GM18498 (cell line): ENCODE measurements at regions not wholly inside any gene's neighbourhood (a gene's known extent, or its start where the extent isn't known, plus 50 kb on each side); places are given as distances from the start of the nearest gene placed in this dataset.
"Not testable (repeated sequence)": the region's sequence is repeated elsewhere in the genome, so short reads cannot be mapped to it uniquely, and the experiment has no call there.

Experiments
- ATAC-seq: cut with Tn5 transposase; IDR thresholded peaks from one replicate; pipeline ENCODE4 v1.9.1; 2021; ENCODE audit warnings: mild to moderate bottlenecking, moderate library complexity; ENCODE audit not compliant: unreplicated experiment

DNA sequence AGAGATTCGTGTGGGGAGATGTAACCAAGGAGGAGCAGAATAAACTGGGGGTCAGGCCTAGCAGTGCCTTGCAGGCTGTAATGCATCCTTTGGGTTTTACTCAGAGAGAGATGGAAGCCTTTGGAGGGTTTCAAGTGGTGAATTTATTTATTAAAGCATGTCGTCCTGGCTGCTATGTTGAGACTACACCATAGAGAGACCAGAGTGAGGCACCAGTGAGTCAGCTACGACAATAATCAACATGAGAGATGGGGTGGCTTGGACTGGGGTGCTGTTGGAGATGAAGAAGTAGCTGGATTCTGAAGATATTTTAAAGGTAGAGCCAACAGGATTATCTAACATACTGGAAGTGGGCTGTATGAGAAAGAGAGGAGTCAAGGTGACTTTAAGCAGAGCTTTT, 335.3 kb upstream of the ARHGEF26 start:
- no peak for ATAC-seq

GRCh38 chr3:153789380-153789779, 331.8 kb upstream of the ARHGEF26 start:
- no peak for ATAC-seq

DNA sequence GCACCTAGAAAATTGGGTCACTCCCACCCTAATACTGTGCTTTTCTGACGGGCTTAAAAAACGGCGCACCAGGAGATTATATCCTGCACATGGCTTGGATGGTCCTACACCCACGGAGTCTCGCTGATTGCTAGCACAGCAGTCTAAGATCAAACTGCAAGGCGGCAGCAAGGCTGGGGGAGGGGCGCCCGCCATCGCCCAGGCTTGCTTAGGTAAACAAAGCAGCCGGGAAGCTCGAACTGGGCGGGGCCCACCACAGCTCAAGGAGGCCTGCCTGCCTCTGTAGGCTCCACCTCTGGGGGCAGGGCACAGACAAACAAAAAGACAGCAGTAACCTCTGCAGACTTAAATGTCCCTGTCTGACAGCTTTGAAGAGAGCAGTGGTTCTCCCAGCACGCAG, 324.1 kb upstream of the ARHGEF26 start:
- ATAC-seq: not testable (repeated sequence)

- no peak for ATAC-seq
Observed at GRCh38 chr3:153809097-153809496, 312.1 kb upstream of the ARHGEF26 start.

DNA sequence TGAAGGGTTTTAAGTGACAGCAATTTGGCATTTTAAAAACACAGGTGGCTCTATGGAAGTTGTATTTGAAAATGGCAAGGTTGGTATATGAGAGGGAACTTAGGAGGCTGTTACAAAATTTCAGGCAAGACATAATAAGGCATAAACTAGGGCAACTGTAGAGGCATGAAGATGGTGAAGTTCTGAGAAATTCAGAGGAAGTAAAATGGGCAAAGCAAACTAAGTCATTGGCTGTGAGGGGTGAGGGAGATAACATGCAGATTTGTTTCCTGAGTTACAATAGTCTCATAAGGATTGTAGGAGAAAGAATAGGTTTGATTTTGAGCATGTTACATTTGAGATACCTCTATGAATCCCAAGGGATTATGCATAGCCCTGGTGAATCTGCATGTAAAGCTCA, 302.9 kb upstream of the ARHGEF26 start:
- ATAC-seq: no peak

DNA sequence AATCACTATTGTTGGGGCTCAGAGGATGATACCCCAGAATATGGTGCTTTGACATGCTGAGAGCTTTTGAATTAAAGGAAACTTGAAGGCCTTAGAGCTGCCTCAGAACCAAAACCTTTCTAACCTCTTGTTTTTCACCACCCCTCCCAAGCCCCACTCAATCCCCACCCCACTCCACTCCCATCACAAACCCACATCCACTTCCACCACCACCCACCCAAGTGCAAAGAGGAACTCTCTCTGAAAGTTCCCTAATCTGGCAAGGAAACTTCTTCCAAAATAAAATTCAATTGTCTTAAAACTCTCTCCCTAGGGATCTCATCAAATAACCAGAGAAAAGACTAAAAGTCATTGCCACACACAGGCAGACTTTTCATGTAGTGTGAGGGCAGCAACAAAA, 301.2 kb upstream of the ARHGEF26 start:
- ATAC-seq: no peak

GRCh38 chr3:153828346-153828745, 292.8 kb upstream of the ARHGEF26 start:
- ATAC-seq: not testable (repeated sequence)

DNA sequence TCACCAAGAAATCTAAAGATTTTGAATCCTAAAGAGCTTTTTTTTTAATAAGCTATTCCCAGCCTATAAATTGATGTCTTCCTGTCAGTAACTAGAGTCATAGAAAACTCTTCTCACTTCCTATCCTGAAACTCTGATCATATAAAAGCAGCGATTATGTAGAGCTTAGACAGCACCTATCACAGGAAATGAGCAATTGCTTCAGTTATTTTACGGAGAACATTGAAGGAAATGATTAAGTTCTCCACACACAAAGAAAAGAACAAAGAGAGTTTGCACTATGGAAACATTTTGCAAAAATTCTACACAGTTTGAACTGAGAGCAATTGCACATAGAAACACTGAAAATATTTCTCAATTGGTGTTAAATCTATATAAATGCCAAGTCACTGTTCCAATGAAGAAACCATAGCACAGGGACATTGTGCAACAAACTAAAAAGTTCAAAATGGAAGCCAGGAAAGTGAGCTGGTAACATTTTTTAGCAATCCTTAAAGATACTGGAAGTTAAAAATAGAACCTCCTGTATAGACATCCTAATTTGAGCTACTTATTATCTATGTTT, 291.5 kb upstream of the ARHGEF26 start:
- no peak for ATAC-seq

GRCh38 chr3:153830552-153830951, 290.6 kb upstream of the ARHGEF26 start:
- ATAC-seq: no peak

GRCh38 chr3:153835540-153835939, 285.6 kb upstream of the ARHGEF26 start:
- no peak for ATAC-seq

- ATAC-seq: no peak
Observed at GRCh38 chr3:153840487-153840886, 280.7 kb upstream of the ARHGEF26 start.

DNA sequence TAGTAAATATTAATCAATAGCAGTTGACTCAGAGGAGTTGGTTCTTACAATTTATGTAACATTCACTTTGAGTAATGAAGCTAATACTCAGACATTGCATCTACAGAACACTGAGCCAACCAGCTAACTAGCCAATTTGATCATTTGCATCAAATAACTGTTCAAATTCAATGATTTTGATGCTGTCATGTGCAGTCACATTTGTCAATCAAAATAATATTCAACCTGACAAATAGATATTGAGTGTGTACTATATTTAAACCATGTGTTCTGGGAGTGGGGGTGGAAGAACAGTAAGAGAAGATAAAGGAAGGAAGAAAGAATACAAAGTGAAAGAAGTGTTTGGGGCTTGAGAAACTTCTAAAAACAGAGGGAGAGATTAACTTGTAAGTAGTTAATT, 277.2 kb upstream of the ARHGEF26 start:
- ATAC-seq: no peak

DNA sequence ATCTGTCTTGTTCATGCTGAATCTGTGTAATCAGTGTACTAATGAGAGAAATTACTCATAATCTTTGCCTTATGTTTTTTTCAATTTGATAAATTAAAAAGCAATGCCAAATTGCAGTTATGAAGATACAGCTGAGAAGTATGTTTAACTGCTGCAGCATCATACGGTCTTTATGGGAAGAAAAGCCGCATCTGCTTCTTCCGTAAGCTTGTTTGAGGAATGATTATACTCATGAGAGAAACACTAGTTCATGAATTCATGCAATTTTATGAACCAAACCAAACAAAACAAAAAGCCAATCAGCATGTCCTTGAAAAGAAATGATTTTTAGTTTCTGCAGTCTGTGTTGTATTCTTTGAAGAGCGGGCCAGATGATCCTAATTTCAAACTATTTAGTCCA, 275.9 kb upstream of the ARHGEF26 start:
- no peak for ATAC-seq

GRCh38 chr3:153848702-153849101, 272.5 kb upstream of the ARHGEF26 start:
- ATAC-seq: no peak

GRCh38 chr3:153852355-153852754, 268.8 kb upstream of the ARHGEF26 start:
- no peak for ATAC-seq

- ATAC-seq: no peak
Observed at GRCh38 chr3:153853163-153853562, 268.0 kb upstream of the ARHGEF26 start.

DNA sequence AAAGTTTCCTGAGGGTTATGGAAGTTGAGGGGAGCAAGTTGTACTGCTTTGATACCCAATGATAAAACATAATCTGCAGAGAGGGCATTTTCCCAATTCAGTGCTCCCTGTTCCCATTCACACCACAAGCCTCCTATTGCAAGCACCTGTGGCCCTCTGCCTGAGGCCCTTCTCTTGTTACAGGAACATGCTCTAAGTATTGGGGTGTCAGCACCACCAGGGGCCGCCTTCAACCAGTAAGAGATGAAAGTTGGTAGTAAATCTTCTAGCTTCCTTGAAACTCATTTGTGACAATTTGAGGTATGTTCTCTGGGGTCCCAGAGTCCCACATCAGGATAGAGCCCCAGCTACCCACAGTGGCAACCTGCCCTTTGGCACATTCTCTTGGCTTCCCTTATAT, 265.4 kb upstream of the ARHGEF26 start:
- ATAC-seq: peak; percentile 90

DNA sequence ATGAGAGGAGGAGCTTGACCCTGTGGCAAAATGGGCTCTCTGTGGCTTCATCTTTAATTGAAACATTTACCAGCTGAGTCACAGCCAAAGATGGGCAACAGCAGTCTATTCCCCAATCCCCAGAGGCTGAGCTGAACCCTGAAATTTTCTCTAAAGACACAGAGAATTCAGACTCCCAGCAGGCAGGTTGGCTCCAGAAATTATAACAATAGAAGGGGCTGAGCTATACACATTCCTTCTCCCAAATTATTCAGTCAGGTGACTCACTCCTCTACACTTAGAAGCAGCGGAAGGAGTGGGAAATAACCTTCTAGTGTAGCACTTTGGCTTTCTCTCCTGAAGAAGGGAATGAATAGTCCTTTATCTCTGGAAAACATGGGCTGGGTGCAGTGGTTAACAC, 264.3 kb upstream of the ARHGEF26 start:
- no peak for ATAC-seq

GRCh38 chr3:153864793-153865192, 256.4 kb upstream of the ARHGEF26 start:
- ATAC-seq: no peak

GRCh38 chr3:153866901-153867300, 254.3 kb upstream of the ARHGEF26 start:
- ATAC-seq: no peak

DNA sequence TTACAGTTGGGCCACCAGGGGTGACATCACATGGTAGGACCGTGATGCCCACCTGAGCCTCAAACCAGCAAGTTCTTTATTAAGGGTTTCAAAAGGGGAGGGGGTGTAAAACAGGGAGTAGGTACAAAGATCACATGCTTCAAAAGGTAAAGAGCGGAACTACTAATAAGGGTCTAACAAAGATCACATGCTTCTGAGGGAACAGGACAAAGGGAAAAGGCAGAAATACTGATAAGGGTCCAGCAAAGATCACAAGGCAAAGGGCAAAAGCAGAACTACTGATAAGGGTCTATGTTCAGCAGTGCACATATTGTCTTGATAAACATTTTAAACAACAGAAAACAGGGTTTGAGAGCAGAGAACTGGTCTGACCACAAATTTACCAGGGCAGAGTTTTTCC, 246.8 kb upstream of the ARHGEF26 start:
- not testable (repeated sequence) for ATAC-seq

GRCh38 chr3:153880493-153880892, 240.7 kb upstream of the ARHGEF26 start:
- ATAC-seq: no peak

- no peak for ATAC-seq
Observed at GRCh38 chr3:153881201-153881600, 240.0 kb upstream of the ARHGEF26 start.
